HFFc6 (cell line): ENCODE measurements at regions not wholly inside any gene's neighbourhood (a gene's known extent, or its start where the extent isn't known, plus 50 kb on each side); places are given as distances from the start of the nearest gene placed in this dataset.

Experiments used
- DNase-seq: peaks from one replicate; pipeline ENCODE4 v3.0.0-alpha.2; 2018
- H3K27ac Mint-ChIP-seq: 2 replicates; pipeline ENCODE4 v1.8.0; 2020; ENCODE audit warnings: mild to moderate bottlenecking, mixed read lengths
- H3K27me3 Mint-ChIP-seq: 2 replicates; pipeline ENCODE4 v1.8.0; 2021; ENCODE audit warnings: mild to moderate bottlenecking, moderate library complexity, mixed read lengths; ENCODE audit not compliant: insufficient read depth
- H3K36me3 Mint-ChIP-seq: 2 replicates; pipeline ENCODE4 v1.8.0; 2021; ENCODE audit warnings: low read depth, mixed read lengths
- H3K4me1 Mint-ChIP-seq: 2 replicates; pipeline ENCODE4 v1.8.0; 2020; ENCODE audit warnings: low read depth, mixed read lengths
- H3K4me3 Mint-ChIP-seq: 2 replicates; pipeline ENCODE4 v1.8.0; 2020; ENCODE audit warnings: mild to moderate bottlenecking, moderate library complexity, mixed read lengths
- H3K9me3 Mint-ChIP-seq: 2 replicates; pipeline ENCODE4 v1.8.0; 2020; ENCODE audit warnings: mild to moderate bottlenecking, mixed read lengths
- CTCF ChIP-seq: fragments of 200-600 bp; sonication (generic); IDR thresholded peaks from 2 replicates; pipeline ENCODE4 v1.5.0; 2021; ENCODE audit warnings: antibody characterized with exemption, mild to moderate bottlenecking

GRCh38 chr7:41315764-41316163, 387.1 kb downstream of the INHBA start:
- peaks cover 34% of the 10 kb centered on the region for H3K4me1 Mint-ChIP-seq
- H3K27me3 Mint-ChIP-seq, result no peaks in the 10 kb centered on the region
- H3K4me3 Mint-ChIP-seq, result no peak overlapping the region
- no peak overlapping the region for H3K27ac Mint-ChIP-seq
- TF ChIP-seq CTCF, result peak; percentile 69
- peaks cover 9% of the 10 kb centered on the region; the same call in 1 of the 2 replicates for H3K9me3 Mint-ChIP-seq
- peaks cover 7% of the 10 kb centered on the region; the same call in 1 of the 2 replicates for H3K36me3 Mint-ChIP-seq
- no peak for DNase-seq

- Mint-ChIP-seq H3K4me1 (peaks cover 14% of the 10 kb centered on the region; the same call in 1 of the 2 replicates), H3K36me3 (peaks cover 1% of the 10 kb centered on the region; the same call in 1 of the 2 replicates), H3K9me3 (peaks cover 2% of the 10 kb centered on the region; the same call in 1 of the 2 replicates), H3K27me3 (no peaks in the 10 kb centered on the region), H3K4me3 (no peak overlapping the region), H3K27ac (no peak overlapping the region)
- TF ChIP-seq CTCF, result no peak
- no peak for DNase-seq
Observed at GRCh38 chr7:41313171-41313570, 389.7 kb downstream of the INHBA start.

GRCh38 chr7:41312235-41312634, 390.7 kb downstream of the INHBA start:
- Mint-ChIP-seq H3K27ac (no peak overlapping the region), H3K4me1 (peaks cover 14% of the 10 kb centered on the region; the same call in 1 of the 2 replicates), H3K4me3 (no peak overlapping the region), H3K9me3 (no peaks in the 10 kb centered on the region), H3K36me3 (no peaks in the 10 kb centered on the region), H3K27me3 (no peaks in the 10 kb centered on the region)
- no peak for TF ChIP-seq CTCF
- DNase-seq, result no peak

- H3K27ac Mint-ChIP-seq, result no peak overlapping the region
- H3K36me3 Mint-ChIP-seq, result no peaks in the 10 kb centered on the region
- H3K27me3 Mint-ChIP-seq, result no peaks in the 10 kb centered on the region
- H3K9me3 Mint-ChIP-seq, result no peaks in the 10 kb centered on the region
- no peak overlapping the region for H3K4me3 Mint-ChIP-seq
- DNase-seq, result no peak
- peaks cover 7% of the 10 kb centered on the region; the same call in 1 of the 2 replicates for H3K4me1 Mint-ChIP-seq
- no peak for TF ChIP-seq CTCF
Observed at GRCh38 chr7:41311301-41311700, 391.6 kb downstream of the INHBA start.

GRCh38 chr7:41306486-41306885, 396.4 kb downstream of the INHBA start:
- DNase-seq, result no peak
- no peaks in the 10 kb centered on the region for H3K36me3 Mint-ChIP-seq
- H3K9me3 Mint-ChIP-seq, result no peaks in the 10 kb centered on the region
- no peaks in the 10 kb centered on the region for H3K27me3 Mint-ChIP-seq
- no peak overlapping the region for H3K27ac Mint-ChIP-seq
- H3K4me1 Mint-ChIP-seq, result no peaks in the 10 kb centered on the region
- TF ChIP-seq CTCF, result no peak
- no peak overlapping the region for H3K4me3 Mint-ChIP-seq

- no peaks in the 10 kb centered on the region for H3K4me1 Mint-ChIP-seq
- no peaks in the 10 kb centered on the region for H3K36me3 Mint-ChIP-seq
- no peak overlapping the region for H3K27ac Mint-ChIP-seq
- no peak for DNase-seq
- no peaks in the 10 kb centered on the region for H3K27me3 Mint-ChIP-seq
- no peak overlapping the region for H3K4me3 Mint-ChIP-seq
- no peak for TF ChIP-seq CTCF
- no peaks in the 10 kb centered on the region for H3K9me3 Mint-ChIP-seq
Observed at GRCh38 chr7:41305001-41305400, 397.9 kb downstream of the INHBA start.
